ENCODE measurements at regions not wholly inside any gene's neighbourhood (a gene's known extent, or its start where the extent isn't known, plus 50 kb on each side); places are given as distances from the start of the nearest gene placed in this dataset.

- TF ChIP-seq POLR2AphosphoS5 (IDR thresholded peaks at IDR 0.05; ENCODE audit: low read depth, low read length) = no peak
- no peak for TF ChIP-seq TAF1 (IDR thresholded peaks at IDR 0.05; ENCODE audit: borderline replicate concordance, low read depth, low read length)
Observed at GRCh38 chr3:87973906-87974305, 84.9 kb downstream of the CGGBP1 start.
